ENCODE measurements at regions not wholly inside any gene's neighbourhood (a gene's known extent, or its start where the extent isn't known, plus 50 kb on each side); places are given as distances from the start of the nearest gene placed in this dataset.

DNA sequence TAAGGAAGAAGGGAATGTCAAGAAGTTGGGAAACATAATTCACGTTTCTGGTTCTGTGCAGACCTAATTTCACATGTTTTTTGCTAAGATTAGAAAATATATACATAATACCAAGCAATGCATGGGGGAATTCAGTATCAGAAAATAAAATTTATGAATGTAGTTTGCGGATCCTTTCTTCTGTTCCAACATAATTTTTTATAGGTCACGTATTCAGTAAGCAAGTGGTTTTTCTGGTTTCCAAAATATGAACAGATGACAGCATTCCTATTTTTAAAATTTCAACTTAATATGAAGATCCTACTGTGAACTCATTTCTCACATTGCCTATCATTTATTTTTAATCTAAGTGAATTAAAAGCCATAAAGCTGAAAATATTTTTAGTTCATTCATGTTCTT lies 560.0 kb upstream of the NRG3 start:
- no peak for ATAC-seq
- TF ChIP-seq ZNF70 (CRISPR knock-in tag; IDR thresholded peaks at IDR 0.05) (no peak), CSRNP3 (CRISPR knock-in tag; IDR thresholded peaks at IDR 0.05) (no peak), OSR1 (CRISPR knock-in tag; IDR thresholded peaks at IDR 0.05) (no peak), ZC3H10 (CRISPR knock-in tag; IDR thresholded peaks at IDR 0.05) (no peak), GLIS3 (CRISPR knock-in tag; IDR thresholded peaks at IDR 0.05) (no peak), ZFP30 (CRISPR knock-in tag; IDR thresholded peaks at IDR 0.05) (no peak), ESRRG (CRISPR knock-in tag; IDR thresholded peaks at IDR 0.05) (no peak), ZFP3 (CRISPR knock-in tag; IDR thresholded peaks at IDR 0.05) (no peak), ISL1 (CRISPR knock-in tag; IDR thresholded peaks at IDR 0.05) (no peak)
- TF ChIP-seq, protein P1, sequence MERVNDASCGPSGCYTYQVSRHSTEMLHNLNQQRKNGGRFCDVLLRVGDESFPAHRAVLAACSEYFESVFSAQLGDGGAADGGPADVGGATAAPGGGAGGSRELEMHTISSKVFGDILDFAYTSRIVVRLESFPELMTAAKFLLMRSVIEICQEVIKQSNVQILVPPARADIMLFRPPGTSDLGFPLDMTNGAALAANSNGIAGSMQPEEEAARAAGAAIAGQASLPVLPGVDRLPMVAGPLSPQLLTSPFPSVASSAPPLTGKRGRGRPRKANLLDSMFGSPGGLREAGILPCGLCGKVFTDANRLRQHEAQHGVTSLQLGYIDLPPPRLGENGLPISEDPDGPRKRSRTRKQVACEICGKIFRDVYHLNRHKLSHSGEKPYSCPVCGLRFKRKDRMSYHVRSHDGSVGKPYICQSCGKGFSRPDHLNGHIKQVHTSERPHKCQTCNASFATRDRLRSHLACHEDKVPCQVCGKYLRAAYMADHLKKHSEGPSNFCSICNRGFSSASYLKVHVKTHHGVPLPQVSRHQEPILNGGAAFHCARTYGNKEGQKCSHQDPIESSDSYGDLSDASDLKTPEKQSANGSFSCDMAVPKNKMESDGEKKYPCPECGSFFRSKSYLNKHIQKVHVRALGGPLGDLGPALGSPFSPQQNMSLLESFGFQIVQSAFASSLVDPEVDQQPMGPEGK (CRISPR knock-in tag; IDR thresholded peaks at IDR 0.05; ENCODE audit: borderline replicate concordance), result no peak
- TF ChIP-seq, protein P2, sequence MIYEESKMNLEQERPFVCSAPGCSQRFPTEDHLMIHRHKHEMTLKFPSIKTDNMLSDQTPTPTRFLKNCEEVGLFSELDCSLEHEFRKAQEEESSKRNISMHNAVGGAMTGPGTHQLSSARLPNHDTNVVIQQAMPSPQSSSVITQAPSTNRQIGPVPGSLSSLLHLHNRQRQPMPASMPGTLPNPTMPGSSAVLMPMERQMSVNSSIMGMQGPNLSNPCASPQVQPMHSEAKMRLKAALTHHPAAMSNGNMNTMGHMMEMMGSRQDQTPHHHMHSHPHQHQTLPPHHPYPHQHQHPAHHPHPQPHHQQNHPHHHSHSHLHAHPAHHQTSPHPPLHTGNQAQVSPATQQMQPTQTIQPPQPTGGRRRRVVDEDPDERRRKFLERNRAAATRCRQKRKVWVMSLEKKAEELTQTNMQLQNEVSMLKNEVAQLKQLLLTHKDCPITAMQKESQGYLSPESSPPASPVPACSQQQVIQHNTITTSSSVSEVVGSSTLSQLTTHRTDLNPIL (CRISPR knock-in tag; IDR thresholded peaks at IDR 0.05; ENCODE audit: low read depth), result no peak

DNA sequence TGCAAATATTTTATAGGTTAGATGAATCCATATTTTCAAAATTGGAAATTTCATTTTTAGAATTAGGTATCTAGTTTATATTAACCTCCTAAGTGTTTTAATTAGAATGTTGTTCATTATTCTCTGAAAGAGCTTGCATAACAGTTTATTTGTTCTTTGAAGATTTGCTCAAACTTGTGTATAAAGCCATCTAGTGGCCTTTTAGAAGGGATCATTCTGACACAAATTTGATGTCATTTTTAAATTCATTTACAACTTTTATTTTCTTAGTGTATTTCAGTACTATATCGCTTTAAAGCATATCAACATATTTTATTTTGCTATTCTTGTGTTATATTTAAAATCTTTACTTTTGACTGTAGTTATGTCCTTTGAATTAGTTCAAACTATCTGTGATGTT lies 527.0 kb upstream of the NRG3 start:
- ATAC-seq, result no peak
- no peak for TF ChIP-seq GLIS3 (CRISPR knock-in tag; IDR thresholded peaks at IDR 0.05)

DNA sequence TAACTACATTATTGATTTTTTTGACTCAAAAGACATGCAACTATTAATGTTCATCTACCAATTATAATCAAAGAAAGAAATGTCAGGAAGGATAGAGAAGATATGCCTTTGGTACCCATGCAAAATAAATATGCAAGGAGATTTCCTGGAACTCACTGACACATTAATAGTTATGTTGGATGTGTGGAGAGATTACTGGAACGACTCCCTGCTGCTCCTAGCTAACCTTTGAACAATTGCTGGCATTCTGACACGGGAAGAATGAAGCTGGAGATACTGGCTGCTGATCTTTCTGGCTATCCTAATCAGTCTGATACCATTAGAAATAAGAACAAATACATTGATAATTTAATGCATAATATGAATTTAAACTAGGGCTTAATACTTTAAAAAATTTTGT lies 507.9 kb upstream of the NRG3 start:
- ATAC-seq, result no peak
- TF ChIP-seq PPARA (CRISPR knock-in tag; IDR thresholded peaks at IDR 0.05; ENCODE audit: borderline replicate concordance) (no peak), ARNTL (CRISPR knock-in tag; IDR thresholded peaks at IDR 0.05; ENCODE audit: borderline replicate concordance, low read depth) (no peak), TOX (CRISPR knock-in tag; IDR thresholded peaks at IDR 0.05; ENCODE audit: borderline replicate concordance) (no peak), TSHZ2 (CRISPR knock-in tag; IDR thresholded peaks at IDR 0.05) (no peak), ZFP3 (CRISPR knock-in tag; IDR thresholded peaks at IDR 0.05) (no peak)

DNA sequence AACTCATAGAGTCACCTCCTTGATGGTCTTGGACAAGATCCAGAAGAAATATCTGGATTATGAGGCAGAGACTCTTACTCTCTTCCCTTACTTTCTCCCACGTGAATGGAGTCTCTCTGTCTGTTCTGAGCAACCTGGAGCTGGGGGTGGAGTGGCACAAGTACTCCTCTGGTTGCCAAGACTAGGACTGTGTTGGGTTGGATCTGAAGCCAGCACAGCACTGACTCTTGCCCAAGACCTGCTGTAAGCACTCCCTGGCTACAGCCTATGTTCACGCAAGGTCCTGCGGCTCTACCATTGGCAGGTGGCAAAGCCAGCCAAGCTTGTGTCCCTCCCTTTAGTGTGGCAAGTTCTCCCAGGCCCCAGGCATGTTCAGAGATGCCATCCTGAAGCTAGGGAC lies 488.2 kb upstream of the NRG3 start:
- no peak for ATAC-seq
- TF ChIP-seq PPARA (CRISPR knock-in tag; IDR thresholded peaks at IDR 0.05; ENCODE audit: borderline replicate concordance) (no peak), ZFP30 (CRISPR knock-in tag; IDR thresholded peaks at IDR 0.05) (no peak), ZNF8 (CRISPR knock-in tag; IDR thresholded peaks at IDR 0.05) (no peak), BACH2 (CRISPR knock-in tag; IDR thresholded peaks at IDR 0.05; ENCODE audit: borderline replicate concordance) (no peak), OSR1 (CRISPR knock-in tag; IDR thresholded peaks at IDR 0.05) (no peak)

DNA sequence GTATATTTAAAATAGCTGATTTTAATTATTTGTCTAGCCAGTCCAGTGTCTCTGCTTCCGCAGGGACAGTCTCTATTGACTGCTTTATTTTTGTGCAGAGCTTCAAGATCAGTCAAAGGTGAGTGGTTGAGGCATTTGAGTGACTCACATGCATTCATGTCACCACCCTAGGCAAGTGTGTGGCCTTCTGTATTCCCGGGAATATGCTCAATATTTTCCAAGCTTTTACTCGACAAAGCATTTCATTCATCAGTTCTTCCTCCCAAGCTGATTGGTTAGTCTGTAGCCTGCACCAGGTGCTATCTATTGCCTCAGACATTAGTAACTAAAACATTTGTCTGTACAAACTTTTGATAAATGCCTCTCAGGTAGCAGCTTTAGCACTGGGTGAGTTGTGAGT lies 471.5 kb upstream of the NRG3 start:
- no peak for ATAC-seq
- TF ChIP-seq ESRRG (CRISPR knock-in tag; IDR thresholded peaks at IDR 0.05), result no peak
- no peak for TF ChIP-seq ZNF8 (CRISPR knock-in tag; IDR thresholded peaks at IDR 0.05)
- TF ChIP-seq GLIS3 (CRISPR knock-in tag; IDR thresholded peaks at IDR 0.05), result no peak
- TF ChIP-seq TOX (CRISPR knock-in tag; IDR thresholded peaks at IDR 0.05; ENCODE audit: borderline replicate concordance), result no peak
- TF ChIP-seq RARB (CRISPR knock-in tag; IDR thresholded peaks at IDR 0.05), result no peak
- TF ChIP-seq ZNF70 (CRISPR knock-in tag; IDR thresholded peaks at IDR 0.05), result no peak
- no peak for TF ChIP-seq ISL1 (CRISPR knock-in tag; IDR thresholded peaks at IDR 0.05)
- TF ChIP-seq ZFP30 (CRISPR knock-in tag; IDR thresholded peaks at IDR 0.05), result no peak
- TF ChIP-seq POU6F1 (CRISPR knock-in tag; IDR thresholded peaks at IDR 0.05; ENCODE audit: borderline replicate concordance, low read depth), result no peak
- TF ChIP-seq TSHZ2 (CRISPR knock-in tag; IDR thresholded peaks at IDR 0.05), result no peak
- TF ChIP-seq ZC3H10 (CRISPR knock-in tag; IDR thresholded peaks at IDR 0.05), result no peak
- TF ChIP-seq, protein P1 (CRISPR knock-in tag; IDR thresholded peaks at IDR 0.05; ENCODE audit: borderline replicate concordance), result no peak
- no peak for TF ChIP-seq ZFP3 (CRISPR knock-in tag; IDR thresholded peaks at IDR 0.05)
- no peak for TF ChIP-seq OSR1 (CRISPR knock-in tag; IDR thresholded peaks at IDR 0.05)
